Activated naive CD4-positive, alpha-beta T cell treated with anti-CD3 and anti-CD28 coated beads for 36 hours (primary cell): ENCODE measurements at regions not wholly inside any gene's neighbourhood (a gene's known extent, or its start where the extent isn't known, plus 50 kb on each side); places are given as distances from the start of the nearest gene placed in this dataset.

Experiments used
- CTCF ChIA-PET: fragments of 350-600 bp; sonication (Branson Sonifier 250); formaldehyde crosslinking; loops from one replicate; lab custom pipeline; 2021; ENCODE audit warnings: antibody characterized with exemption; lab: Charles Lee
- DNase-seq: peaks from one replicate; pipeline ENCODE4 v3.0.0-alpha.2; 2020
- H3K27ac Mint-ChIP-seq: one replicate; pipeline ENCODE4 v1.8.0; 2021; ENCODE audit warnings: mild to moderate bottlenecking, mixed read lengths
- H3K27me3 Mint-ChIP-seq: one replicate; pipeline ENCODE4 v1.8.0; 2021; ENCODE audit warnings: low read depth, mixed read lengths
- H3K36me3 Mint-ChIP-seq: one replicate; pipeline ENCODE4 v1.8.0; 2021; ENCODE audit warnings: low read depth, mixed read lengths
- H3K4me1 Mint-ChIP-seq: one replicate; pipeline ENCODE4 v1.8.0; 2021; ENCODE audit warnings: low read depth, mixed read lengths
- H3K4me3 Mint-ChIP-seq: one replicate; pipeline ENCODE4 v1.8.0; 2021; ENCODE audit warnings: mild to moderate bottlenecking, moderate library complexity, mixed read lengths
- H3K9me3 Mint-ChIP-seq: one replicate; pipeline ENCODE4 v1.8.0; 2021; ENCODE audit warnings: mixed read lengths
- intact Hi-C: fragments of 100-400 bp; cut with micrococcal nuclease; formaldehyde crosslinking; loops from one replicate; pipeline ENCODE4 v1.15.1; 2023

GRCh38 chr5:57538341-57538955, 55.8 kb upstream of the ACTBL2 start:
- Mint-ChIP-seq H3K4me1 (peaks cover 2% of the 10 kb centered on the region), H3K27ac (no peak overlapping the region), H3K27me3 (peaks cover 6% of the 10 kb centered on the region), H3K4me3 (no peak overlapping the region), H3K36me3 (no peaks in the 10 kb centered on the region), H3K9me3 (no peaks in the 10 kb centered on the region)
- DNase-seq: no peak
- intact Hi-C loops: no loop called here
- CTCF ChIA-PET: no interaction called here

GRCh38 chr5:57537811-57538210, 55.2 kb upstream of the ACTBL2 start:
- H3K4me3 Mint-ChIP-seq: no peak overlapping the region
- H3K9me3 Mint-ChIP-seq: no peaks in the 10 kb centered on the region
- H3K27me3 Mint-ChIP-seq: peaks cover 4% of the 10 kb centered on the region
- no peak for DNase-seq
- intact Hi-C loops: no loop called here
- no peaks in the 10 kb centered on the region for H3K36me3 Mint-ChIP-seq
- H3K27ac Mint-ChIP-seq: no peak overlapping the region
- peaks cover 2% of the 10 kb centered on the region for H3K4me1 Mint-ChIP-seq
- CTCF ChIA-PET: no interaction called here

GRCh38 chr5:57532513-57533497, 50.2 kb upstream of the ACTBL2 start:
- no peak for DNase-seq
- H3K27ac Mint-ChIP-seq: no peak overlapping the region
- no peaks in the 10 kb centered on the region for H3K36me3 Mint-ChIP-seq
- intact Hi-C loops: no loop called here
- no peak overlapping the region for H3K4me3 Mint-ChIP-seq
- no peaks in the 10 kb centered on the region for H3K9me3 Mint-ChIP-seq
- H3K4me1 Mint-ChIP-seq: no peaks in the 10 kb centered on the region
- peaks cover 3% of the 10 kb centered on the region for H3K27me3 Mint-ChIP-seq
- CTCF ChIA-PET: no interaction called here
